Lung (tissue), 11 donors: ENCODE measurements at regions not wholly inside any gene's neighbourhood (a gene's known extent, or its start where the extent isn't known, plus 50 kb on each side); places are given as distances from the start of the nearest gene placed in this dataset.

Experiments
- ATAC-seq: fragments of 200-7000 bp; cut with Tn5 transposase; one replicate; pipeline ENCODE4 v1.9.1; 2020; ENCODE audit warnings: moderate number of reproducible peaks; ENCODE audit not compliant: insufficient read depth, low FRiP score
- DNase-seq, 3 donors: peaks; one replicate each; pipeline ENCODE4 v3.0.0-alpha.2; 2013 to 2017
- H3K27ac ChIP-seq, 2 donors: one replicate each; pipeline ENCODE4 v1.5.1; 2013; ENCODE audit warnings: mild to moderate bottlenecking in 2 of 2, moderate library complexity in 2 of 2, control low read depth in 1 of 2, inconsistent platforms in 1 of 2, low read depth in 1 of 2, low read length in 1 of 2
- H3K27me3 ChIP-seq, 3 donors: one replicate each; pipeline ENCODE4 v1.5.1; 2013; ENCODE audit warnings: low read length in 2 of 3; ENCODE audit not compliant: control insufficient read depth in 3 of 3, insufficient read depth in 3 of 3
- H3K36me3 ChIP-seq, 4 donors: one replicate each; pipeline ENCODE4 v1.5.1; 2013; ENCODE audit warnings: low read length in 4 of 4, mild to moderate bottlenecking in 1 of 4, moderate library complexity in 1 of 4; ENCODE audit not compliant: control insufficient read depth in 4 of 4, insufficient read depth in 4 of 4
- H3K4me1 ChIP-seq, 5 donors: one replicate each; pipeline ENCODE4 v1.5.1; 2013; ENCODE audit warnings: low read length in 5 of 5, mild to moderate bottlenecking in 2 of 5, moderate library complexity in 1 of 5; ENCODE audit not compliant: control insufficient read depth in 5 of 5, insufficient read depth in 5 of 5
- H3K4me3 ChIP-seq: one replicate; pipeline ENCODE4 v1.5.1; 2013; ENCODE audit warnings: mild to moderate bottlenecking, control low read depth, moderate library complexity
- H3K9ac ChIP-seq, 2 donors: one replicate each; pipeline ENCODE4 v1.5.1; 2013; ENCODE audit warnings: low read length in 2 of 2, control low read depth in 1 of 2; ENCODE audit not compliant: insufficient read depth in 1 of 2
- H3K9me3 ChIP-seq, 4 donors: one replicate each; pipeline ENCODE4 v1.5.1; 2013; ENCODE audit warnings: low read length in 3 of 4, mild to moderate bottlenecking in 1 of 4, moderate library complexity in 1 of 4; ENCODE audit not compliant: control insufficient read depth in 4 of 4, insufficient read depth in 3 of 4
- CTCF ChIP-seq: IDR thresholded peaks from 2 replicates; pipeline ENCODE4 v1.5.1; 2012; ENCODE audit warnings: mild to moderate bottlenecking; ENCODE audit errors: control extremely low read depth, extremely low read depth
- WGBS, 2 donors: extraction: QIAGEN DNeasy Blood & Tissue Kit; methylation state at CpG; one replicate each; pipeline ENCODE4 v1.1.7; 2013; 5-methylcytosine and 5-hydroxymethylcytosine counted together
- donor health status: control.
- donor health status: control.
- donor health status: Bipolar disorder and iron deficiency.
- donor health status: healthy.
- donor health status: DM: yes; HTN: yes; CAD: no.

- TF ChIP-seq CTCF: no peak
- no peak overlapping the region for H3K27ac ChIP-seq
Observed at GRCh38 chr6:150767161-150767560, 98.3 kb upstream of the MTHFD1L start.

GRCh38 chr6:150767571-150768018 lies 97.9 kb upstream of the MTHFD1L start:
- DNase-seq (peak; percentile 62 to 78 (median 76)), ATAC-seq (no peak)
- peaks cover 4 to 51% (median 23%) of the 10 kb centered on the region in 5 donors for H3K4me1 ChIP-seq
- H3K27ac ChIP-seq: peak overlapping the region in 1 of 2 donors; percentile 63
- no peak for TF ChIP-seq CTCF
- H3K4me3 ChIP-seq: no peak overlapping the region
- H3K27me3 ChIP-seq: no peaks in the 10 kb centered on the region
- peaks cover 0 to 5% (median 1%) of the 10 kb centered on the region in 4 donors for H3K36me3 ChIP-seq
- WGBS, 2 donors: 46 to 56% methylated on average over 7 of the region's 7 CpGs
- H3K9me3 ChIP-seq: no peaks in the 10 kb centered on the region
- H3K9ac ChIP-seq: peak overlapping the region in 1 of 2 donors; percentile 65

More at GRCh38 chr6:150767161-150767560, 98.3 kb upstream of the MTHFD1L start:
- H3K9ac ChIP-seq: peak overlapping the region in 1 of 2 donors; percentile 65
- no peaks in the 10 kb centered on the region for H3K9me3 ChIP-seq
- ATAC-seq: no peak
- H3K36me3 ChIP-seq: peaks cover 0 to 5% (median 1%) of the 10 kb centered on the region in 4 donors
- no peak overlapping the region for H3K4me3 ChIP-seq
- H3K4me1 ChIP-seq: peaks cover 4 to 51% (median 23%) of the 10 kb centered on the region in 5 donors
- H3K27me3 ChIP-seq: no peaks in the 10 kb centered on the region
- WGBS, 2 donors: 74 to 78% methylated on average over 2 of the region's 2 CpGs
- no peak for DNase-seq

- ATAC-seq: no peak
- Histone ChIP-seq H3K4me1 (peaks cover 1 to 36% (median 16%) of the 10 kb centered on the region in 5 donors), H3K9me3 (no peaks in the 10 kb centered on the region), H3K27ac (no peak overlapping the region), H3K27me3 (no peaks in the 10 kb centered on the region), H3K9ac (no peak overlapping the region), H3K36me3 (peaks cover 0 to 5% (median 1%) of the 10 kb centered on the region in 4 donors), H3K4me3 (no peak overlapping the region)
- peak in 1 of 3 donors; percentile 48 for DNase-seq
- 88% methylated on average over 3 of the region's 3 CpGs for WGBS, 2 donors
- no peak for TF ChIP-seq CTCF
Observed at GRCh38 chr6:150770637-150771036, 94.9 kb upstream of the MTHFD1L start.

GRCh38 chr6:150773969-150774368 lies 91.5 kb upstream of the MTHFD1L start:
- Histone ChIP-seq H3K9me3 (peaks cover 0 to 4% (median 0%) of the 10 kb centered on the region in 4 donors), H3K4me3 (no peak overlapping the region), H3K27me3 (no peaks in the 10 kb centered on the region), H3K36me3 (peaks cover 0 to 9% (median 0%) of the 10 kb centered on the region in 4 donors), H3K27ac (no peak overlapping the region), H3K4me1 (peaks cover 0 to 6% (median 3%) of the 10 kb centered on the region in 5 donors), H3K9ac (no peak overlapping the region)
- DNase-seq (no peak), ATAC-seq (no peak)
- 92 to 93% methylated on average over 1 of the region's 1 CpG for whole genome bisulfite sequencing, 2 donors
- TF ChIP-seq CTCF: no peak
